Fibroblast of lung (primary cell): ENCODE measurements at regions not wholly inside any gene's neighbourhood (a gene's known extent, or its start where the extent isn't known, plus 50 kb on each side); places are given as distances from the start of the nearest gene placed in this dataset.

Experiments used
- CTCF ChIP-seq, 2 donors: IDR thresholded peaks in 1 of 2; conservative IDR thresholded peaks in 1 of 2; 1 replicate in 1 of 2; 2 replicates in 1 of 2; pipeline ENCODE4 v1.5.1; 2011 to 2012; ENCODE audit warnings: low read length in 2 of 2, control low read depth in 1 of 2, inconsistent platforms in 1 of 2, low read depth in 1 of 2, mild to moderate bottlenecking in 1 of 2
- EZH2 ChIP-seq: IDR thresholded peaks from 2 replicates; pipeline ENCODE4 v1.5.1; 2012; ENCODE audit warnings: low read length, control low read depth, mild to moderate bottlenecking; ENCODE audit errors: missing control alignments

- TF ChIP-seq CTCF (conservative IDR thresholded peaks at IDR 0.05 in 1 of 2, IDR thresholded peaks at IDR 0.05 in 1 of 2; ENCODE audit: low read depth in 1 of 2, low read length in 2 of 2) (no peak), EZH2 (no peak)
Measured at GRCh38 chr12:92543359-92543758, 159.4 kb upstream of the PLEKHG7 start.
